Sciatic nerve (tissue), 2 donors: ENCODE measurements at regions not wholly inside any gene's neighbourhood (a gene's known extent, or its start where the extent isn't known, plus 50 kb on each side); places are given as distances from the start of the nearest gene placed in this dataset.

Experiments
- ATAC-seq: fragments of 200-7000 bp; cut with Tn5 transposase; one replicate; pipeline ENCODE4 v1.9.1; 2020; ENCODE audit warnings: mild to moderate bottlenecking, moderate library complexity
- DNase-seq: peaks from one replicate; pipeline ENCODE4 v3.0.0-alpha.2; 2020; ENCODE audit warnings: low spot score
- intact Hi-C: fragments of 100-400 bp; cut with DNase I; formaldehyde crosslinking; loops from one replicate; pipeline ENCODE4 v1.14.2; 2022
- donor health status: DM: no; HTN: no; CAD: no.
- donor health status: DM: no; HTN: no; CAD: no.

- ATAC-seq (no peak), DNase-seq (no peak)
- intact Hi-C loops: no loop called here
Observed at GRCh38 chr13:108360139-108360538, 90.6 kb downstream of the TNFSF13B start.

DNA sequence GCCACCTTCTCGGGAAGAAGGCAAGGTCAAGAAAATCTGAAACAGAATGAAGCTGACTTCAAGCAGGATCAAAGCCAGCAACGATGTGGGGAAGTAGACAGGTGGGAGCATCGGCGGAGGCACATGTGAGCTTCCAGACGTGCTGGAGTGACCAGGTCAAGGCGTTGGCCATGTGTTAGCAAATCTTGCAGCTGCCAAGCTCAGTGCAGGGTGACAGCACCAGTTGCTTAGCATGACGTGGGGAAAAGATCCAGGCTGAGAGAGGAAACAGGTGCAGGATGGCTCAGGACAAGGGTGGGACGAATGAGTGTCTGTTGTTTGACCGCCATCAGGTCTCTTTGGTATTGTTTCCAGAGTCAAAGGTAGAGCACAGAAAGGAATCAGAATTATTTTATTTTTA is 92.3 kb downstream of the TNFSF13B start:
- ATAC-seq (no peak), DNase-seq (no peak)
- intact Hi-C loops: no loop called here

DNA sequence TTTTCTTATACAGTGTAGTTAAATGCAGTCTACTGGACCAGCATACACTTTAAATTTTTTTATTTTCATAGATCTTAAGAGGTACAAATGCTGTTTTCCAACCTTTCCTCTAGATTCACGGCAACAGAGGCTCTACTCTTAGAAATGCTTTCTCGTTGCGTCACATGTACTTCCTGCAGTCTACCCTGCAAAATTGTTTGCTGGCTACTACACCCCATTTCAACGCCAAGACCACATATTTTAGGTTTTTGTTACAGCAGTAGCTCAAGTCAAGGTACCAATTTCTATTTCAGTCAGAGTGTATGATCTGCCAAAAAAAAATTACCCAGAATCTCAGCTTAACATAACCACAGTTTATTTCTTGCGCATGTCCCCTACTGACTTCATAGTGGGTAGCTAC is 94.1 kb downstream of the TNFSF13B start:
- DNase-seq (no peak), ATAC-seq (no peak)
- intact Hi-C loops: no loop called here

GRCh38 chr13:108365255-108365654 is 95.7 kb downstream of the TNFSF13B start:
- intact Hi-C loops: no loop called here
- no peak for ATAC-seq

GRCh38 chr13:108368250-108368905 is 98.9 kb downstream of the TNFSF13B start:
- intact Hi-C loops: no loop called here
- no peak for ATAC-seq
- DNase-seq: no peak

More at GRCh38 chr13:108365255-108365654, 95.7 kb downstream of the TNFSF13B start:
- DNase-seq: no peak

DNA sequence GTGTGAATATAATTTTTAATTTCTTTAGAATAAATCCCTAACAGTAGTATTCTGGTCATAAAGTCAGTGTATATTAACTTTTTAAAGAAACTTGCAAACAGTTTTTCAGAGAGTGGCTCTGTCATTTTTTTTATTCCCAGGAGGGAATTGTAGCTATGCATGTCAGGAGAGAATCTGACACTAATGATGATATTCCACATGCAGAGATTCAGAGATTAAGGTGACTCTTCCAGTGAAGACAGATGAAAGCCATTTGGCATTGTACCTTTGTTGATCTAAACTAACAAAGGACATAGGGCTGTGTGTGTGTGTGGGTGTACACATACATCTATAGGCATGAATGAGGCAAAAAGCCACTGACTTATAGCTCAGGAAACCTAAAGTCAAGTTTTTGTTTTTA is 99.9 kb downstream of the TNFSF13B start:
- intact Hi-C loops: no loop called here
- ATAC-seq: no peak

GRCh38 chr13:108375034-108375433 is 105.5 kb downstream of the TNFSF13B start:
- DNase-seq: no peak
- intact Hi-C loops: no loop called here

More for the DNA sequence above, 99.9 kb downstream of the TNFSF13B start:
- DNase-seq: no peak

DNA sequence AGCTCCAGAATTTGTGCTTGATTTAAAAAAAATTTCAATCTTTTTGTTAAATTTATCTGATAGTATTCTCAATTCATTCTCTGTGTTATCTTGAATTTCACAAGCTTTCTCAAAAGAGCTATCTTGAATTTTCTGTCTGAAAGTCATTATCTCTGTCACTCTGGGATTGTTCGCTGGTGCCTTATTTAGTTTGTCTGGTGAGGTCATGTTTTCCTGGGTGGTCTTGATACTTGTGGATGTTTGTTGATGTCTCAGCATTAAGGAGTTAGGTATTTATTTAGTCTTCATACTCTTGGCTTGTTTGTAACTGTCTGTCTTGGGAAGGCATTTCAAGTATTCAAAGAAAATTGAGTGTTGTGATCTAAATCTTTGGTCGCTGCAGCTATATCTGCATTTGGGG is 106.3 kb downstream of the TNFSF13B start:
- intact Hi-C loops: no loop called here
- no peak for ATAC-seq
- no peak for DNase-seq

More at GRCh38 chr13:108375034-108375433, 105.5 kb downstream of the TNFSF13B start:
- ATAC-seq: no peak

GRCh38 chr13:108376308-108376707 is 106.8 kb downstream of the TNFSF13B start:
- intact Hi-C loops: no loop called here
- DNase-seq (no peak), ATAC-seq (no peak)

GRCh38 chr13:108377646-108378206 is 108.2 kb downstream of the TNFSF13B start:
- intact Hi-C loops: no loop called here
- DNase-seq: no peak
- no peak for ATAC-seq

- intact Hi-C loops: no loop called here
- ATAC-seq: no peak
Observed at GRCh38 chr13:108383667-108384066, 114.1 kb downstream of the TNFSF13B start.

GRCh38 chr13:108387156-108387555 is 117.6 kb downstream of the TNFSF13B start:
- ATAC-seq (no peak), DNase-seq (no peak)
- intact Hi-C loops: no loop called here

More at GRCh38 chr13:108383667-108384066, 114.1 kb downstream of the TNFSF13B start:
- no peak for DNase-seq

GRCh38 chr13:108402850-108403249 is 133.3 kb downstream of the TNFSF13B start:
- ATAC-seq (no peak), DNase-seq (no peak)
- intact Hi-C loops: no loop called here

- intact Hi-C loops: no loop called here
- ATAC-seq: no peak
- DNase-seq: no peak
Observed at GRCh38 chr13:108407495-108407894, 138.0 kb downstream of the TNFSF13B start.

DNA sequence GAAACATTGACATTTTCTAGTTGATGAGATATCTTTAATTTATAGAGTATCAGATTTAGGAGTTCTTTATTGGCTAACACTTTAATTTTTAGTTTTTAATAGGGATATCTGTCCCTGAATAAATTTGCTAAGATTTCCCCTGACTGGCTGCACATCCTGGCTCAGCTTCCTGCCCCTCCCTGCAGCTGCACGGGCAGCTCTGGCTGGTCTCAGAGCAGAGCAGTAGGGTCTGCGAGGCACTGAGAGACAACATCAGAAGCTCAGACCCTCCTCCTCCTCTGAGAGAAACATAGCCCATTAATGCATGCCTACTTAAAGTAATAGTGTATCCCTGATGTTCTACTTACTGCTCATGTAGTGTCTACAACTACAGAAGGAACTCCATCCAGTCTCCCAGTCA is 139.2 kb downstream of the TNFSF13B start:
- ATAC-seq: no peak
- no peak for DNase-seq
- intact Hi-C loops: no loop called here

DNA sequence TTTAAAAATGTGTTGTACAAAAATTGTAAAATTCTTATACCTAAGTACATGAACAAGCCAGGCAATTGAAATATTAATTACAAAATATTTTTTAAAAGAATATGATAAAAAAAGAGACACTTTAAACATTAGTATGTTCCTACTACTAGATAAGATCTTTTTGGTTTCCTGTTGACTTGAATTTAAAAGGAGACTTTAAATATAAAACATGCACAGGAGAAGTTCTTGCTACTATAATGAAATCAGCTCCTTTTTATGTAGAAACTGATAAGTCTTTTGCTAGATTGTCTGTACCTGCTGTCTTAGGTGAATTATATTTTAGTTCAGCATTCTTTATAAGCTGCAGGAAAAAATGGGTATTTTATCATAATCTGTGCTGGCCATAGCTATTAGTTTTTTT is 140.2 kb downstream of the TNFSF13B start:
- intact Hi-C loops: no loop called here
- DNase-seq (no peak), ATAC-seq (no peak)

DNA sequence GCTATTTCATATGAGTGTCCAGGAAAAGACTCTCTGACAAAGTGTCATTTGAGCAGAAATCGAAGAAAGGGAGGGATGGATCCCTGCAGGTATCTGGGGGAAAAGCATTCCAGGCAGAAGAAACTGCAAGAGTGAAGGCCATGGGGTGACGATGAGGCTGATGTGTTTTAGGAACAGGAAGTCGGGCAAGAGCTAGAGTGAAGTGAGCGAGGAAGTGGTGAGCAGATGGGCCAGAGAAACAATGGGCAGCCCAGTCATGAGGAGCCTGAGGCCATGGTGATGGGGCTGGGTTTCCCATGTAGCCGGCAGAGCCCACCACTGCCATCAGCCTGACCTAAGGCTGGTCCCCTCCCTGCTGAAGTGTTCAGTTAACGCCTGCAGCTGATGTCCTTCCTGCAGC is 150.2 kb downstream of the TNFSF13B start:
- DNase-seq: no peak
- intact Hi-C loops: no loop called here
- no peak for ATAC-seq

DNA sequence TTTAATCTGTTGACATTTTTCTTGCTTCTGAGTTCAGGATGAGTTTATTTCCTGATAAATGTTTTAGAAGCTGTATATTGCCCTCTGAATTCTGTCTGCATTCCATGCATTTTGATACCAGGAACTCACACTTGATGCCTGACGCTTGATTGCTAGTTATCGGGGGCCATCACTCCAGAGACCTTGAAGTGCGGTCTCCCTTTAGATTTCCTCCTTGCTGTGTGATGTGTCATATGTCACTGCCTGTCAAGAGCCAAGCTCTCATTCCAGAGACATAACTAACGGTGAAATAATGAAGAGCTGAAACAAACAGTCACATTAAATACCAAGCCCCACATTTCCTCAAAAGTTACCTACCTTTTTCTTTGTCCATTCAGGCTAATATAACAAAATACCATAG is 155.5 kb downstream of the TNFSF13B start:
- intact Hi-C loops: no loop called here
- DNase-seq (no peak), ATAC-seq (no peak)

- ATAC-seq (no peak), DNase-seq (no peak)
- intact Hi-C loops: no loop called here
Observed at GRCh38 chr13:108426893-108427292, 157.4 kb downstream of the TNFSF13B start.

- ATAC-seq (no peak), DNase-seq (no peak)
- intact Hi-C loops: no loop called here
Observed at GRCh38 chr13:108427355-108427754, 157.8 kb downstream of the TNFSF13B start.

GRCh38 chr13:108428691-108429090 is 159.2 kb downstream of the TNFSF13B start:
- DNase-seq (no peak), ATAC-seq (no peak)
- intact Hi-C loops: no loop called here
